C4-2B (cell line): ENCODE measurements at regions not wholly inside any gene's neighbourhood (a gene's known extent, or its start where the extent isn't known, plus 50 kb on each side); places are given as distances from the start of the nearest gene placed in this dataset.
"Not testable (repeated sequence)": the region's sequence is repeated elsewhere in the genome, so short reads cannot be mapped to it uniquely, and the experiment has no call there.

ENCODE experiments used
- ZFX ChIP-seq: fragments of 450-650 bp; IDR thresholded peaks from 2 replicates; pipeline ENCODE4 v1.6.1; 2017
- TF ChIP-seq, protein P1 (sequence below): fragments of 450-650 bp; conservative IDR thresholded peaks from 2 replicates; pipeline ENCODE4 v1.5.1; 2017; ENCODE audit warnings: mild to moderate bottlenecking

DNA sequence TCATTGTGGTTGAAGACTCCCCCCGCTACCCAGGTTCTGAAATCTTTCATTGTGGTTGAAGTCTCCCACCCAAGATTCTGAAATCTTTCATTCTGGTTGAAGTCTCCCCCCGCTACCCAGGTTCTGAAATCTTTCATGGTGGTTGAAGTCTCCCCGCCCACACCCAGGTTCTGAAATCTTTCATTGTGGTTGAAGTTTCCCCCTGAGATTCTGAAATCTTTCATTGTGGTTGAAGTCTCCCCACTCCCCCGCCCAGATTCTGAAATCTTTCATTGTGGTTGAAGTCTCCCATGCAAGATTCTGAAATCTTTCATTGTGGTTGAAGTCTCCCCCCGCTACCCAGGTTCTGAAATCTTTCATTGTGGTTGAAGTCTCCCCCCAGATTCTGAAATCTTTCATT, 916.0 kb downstream of the BRD1 start:
- TF ChIP-seq, protein P1, sequence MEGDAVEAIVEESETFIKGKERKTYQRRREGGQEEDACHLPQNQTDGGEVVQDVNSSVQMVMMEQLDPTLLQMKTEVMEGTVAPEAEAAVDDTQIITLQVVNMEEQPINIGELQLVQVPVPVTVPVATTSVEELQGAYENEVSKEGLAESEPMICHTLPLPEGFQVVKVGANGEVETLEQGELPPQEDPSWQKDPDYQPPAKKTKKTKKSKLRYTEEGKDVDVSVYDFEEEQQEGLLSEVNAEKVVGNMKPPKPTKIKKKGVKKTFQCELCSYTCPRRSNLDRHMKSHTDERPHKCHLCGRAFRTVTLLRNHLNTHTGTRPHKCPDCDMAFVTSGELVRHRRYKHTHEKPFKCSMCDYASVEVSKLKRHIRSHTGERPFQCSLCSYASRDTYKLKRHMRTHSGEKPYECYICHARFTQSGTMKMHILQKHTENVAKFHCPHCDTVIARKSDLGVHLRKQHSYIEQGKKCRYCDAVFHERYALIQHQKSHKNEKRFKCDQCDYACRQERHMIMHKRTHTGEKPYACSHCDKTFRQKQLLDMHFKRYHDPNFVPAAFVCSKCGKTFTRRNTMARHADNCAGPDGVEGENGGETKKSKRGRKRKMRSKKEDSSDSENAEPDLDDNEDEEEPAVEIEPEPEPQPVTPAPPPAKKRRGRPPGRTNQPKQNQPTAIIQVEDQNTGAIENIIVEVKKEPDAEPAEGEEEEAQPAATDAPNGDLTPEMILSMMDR = not testable (repeated sequence)
- TF ChIP-seq ZFX = not testable (repeated sequence)
